Nephron progenitor cell (in vitro differentiated cells): ENCODE measurements at regions not wholly inside any gene's neighbourhood (a gene's known extent, or its start where the extent isn't known, plus 50 kb on each side); places are given as distances from the start of the nearest gene placed in this dataset.

ENCODE experiments used
- DNase-seq: peaks from one replicate; pipeline ENCODE4 v3.0.0; 2021
- H3K27ac Mint-ChIP-seq: 2 replicates; pipeline ENCODE4 v1.8.0; 2021; ENCODE audit warnings: mild to moderate bottlenecking, moderate library complexity, mixed read lengths
- H3K27me3 Mint-ChIP-seq: 2 replicates; pipeline ENCODE4 v1.8.0; 2021; ENCODE audit warnings: mild to moderate bottlenecking, low read depth, mixed read lengths; ENCODE audit not compliant: poor library complexity
- H3K36me3 Mint-ChIP-seq: 2 replicates; pipeline ENCODE4 v1.8.0; 2021; ENCODE audit warnings: low read depth, mixed read lengths
- H3K4me1 Mint-ChIP-seq: 2 replicates; pipeline ENCODE4 v1.8.0; 2021; ENCODE audit warnings: mixed read lengths
- H3K4me3 Mint-ChIP-seq: 2 replicates; pipeline ENCODE4 v1.8.0; 2021; ENCODE audit warnings: mild to moderate bottlenecking, moderate library complexity, mixed read lengths
- H3K9me3 Mint-ChIP-seq: 2 replicates; pipeline ENCODE4 v1.8.0; 2021; ENCODE audit warnings: mild to moderate bottlenecking, moderate library complexity, mixed read lengths
- CTCF ChIP-seq: fragments of 200-600 bp; sonication (generic); IDR thresholded peaks from 2 replicates; pipeline ENCODE4 v1.5.0; 2021; ENCODE audit warnings: antibody characterized with exemption

DNA sequence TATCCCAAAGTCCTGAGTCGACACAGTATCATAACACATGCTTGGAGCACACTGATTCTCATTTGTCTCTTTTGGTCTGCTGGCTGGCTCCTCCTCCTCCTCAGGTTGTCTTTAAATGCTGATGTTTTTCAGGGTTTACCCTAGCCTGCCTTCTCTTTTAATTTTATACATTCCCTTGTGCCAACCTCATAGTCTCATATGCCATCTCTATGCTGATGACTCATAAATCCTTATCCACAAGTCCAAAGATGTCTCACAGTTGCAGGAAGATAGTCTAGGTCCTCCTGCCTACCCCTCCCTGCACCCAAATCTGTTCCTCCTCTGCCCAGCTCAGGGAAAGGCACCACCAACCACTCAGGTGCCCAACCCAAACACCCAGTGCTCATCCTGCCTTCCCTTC lies 108.3 kb downstream of the SIPA1L2 start:
- H3K27ac Mint-ChIP-seq, result no peak overlapping the region
- H3K9me3 Mint-ChIP-seq, result no peaks in the 10 kb centered on the region
- H3K4me1 Mint-ChIP-seq, result peaks cover 2% of the 10 kb centered on the region
- no peak for DNase-seq
- TF ChIP-seq CTCF, result no peak
- H3K27me3 Mint-ChIP-seq, result peaks cover 4% of the 10 kb centered on the region
- H3K36me3 Mint-ChIP-seq, result peaks cover 5% of the 10 kb centered on the region
- H3K4me3 Mint-ChIP-seq, result no peak overlapping the region

DNA sequence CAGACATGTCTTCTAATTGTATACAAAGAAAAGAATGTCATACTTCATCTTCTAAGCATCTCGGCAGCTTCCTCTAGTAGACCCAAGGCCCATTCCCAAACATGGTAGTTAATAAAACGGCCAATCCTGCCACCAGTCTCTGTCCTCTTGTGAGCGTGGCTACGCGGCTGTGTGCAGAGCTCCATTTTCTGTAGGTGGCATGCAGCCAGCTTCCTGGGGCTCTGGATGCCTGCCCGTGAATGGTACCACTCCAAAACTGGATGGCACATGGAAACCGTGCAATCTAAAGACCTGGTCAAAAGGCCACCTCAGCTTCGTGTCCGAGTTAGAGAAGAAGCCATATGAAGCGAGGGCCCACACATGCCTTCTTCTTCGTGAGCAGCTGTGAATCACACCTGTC lies 110.7 kb downstream of the SIPA1L2 start:
- Mint-ChIP-seq H3K27ac (no peak overlapping the region), H3K36me3 (peaks cover 23% of the 10 kb centered on the region), H3K27me3 (peaks cover 4% of the 10 kb centered on the region), H3K9me3 (no peaks in the 10 kb centered on the region), H3K4me3 (no peak overlapping the region), H3K4me1 (no peaks in the 10 kb centered on the region)
- DNase-seq, result no peak
- TF ChIP-seq CTCF, result no peak

GRCh38 chr1:232518349-232518748 lies 111.6 kb downstream of the SIPA1L2 start:
- DNase-seq, result no peak
- H3K27ac Mint-ChIP-seq, result peak overlapping the region; percentile 2
- H3K36me3 Mint-ChIP-seq, result peaks cover 30% of the 10 kb centered on the region
- no peak for TF ChIP-seq CTCF
- no peaks in the 10 kb centered on the region for H3K9me3 Mint-ChIP-seq
- H3K27me3 Mint-ChIP-seq, result peaks cover 4% of the 10 kb centered on the region
- H3K4me1 Mint-ChIP-seq, result no peaks in the 10 kb centered on the region
- H3K4me3 Mint-ChIP-seq, result no peak overlapping the region

- Mint-ChIP-seq H3K4me1 (peaks cover 7% of the 10 kb centered on the region), H3K27me3 (peaks cover 4% of the 10 kb centered on the region), H3K9me3 (no peaks in the 10 kb centered on the region), H3K36me3 (peaks cover 34% of the 10 kb centered on the region), H3K4me3 (no peak overlapping the region), H3K27ac (no peak overlapping the region)
- TF ChIP-seq CTCF, result no peak
- no peak for DNase-seq
Measured at GRCh38 chr1:232517204-232517603, 112.7 kb downstream of the SIPA1L2 start.

- H3K36me3 Mint-ChIP-seq, result peaks cover 34% of the 10 kb centered on the region
- no peak for DNase-seq
- TF ChIP-seq CTCF, result no peak
- no peak overlapping the region for H3K4me3 Mint-ChIP-seq
- H3K27me3 Mint-ChIP-seq, result peaks cover 4% of the 10 kb centered on the region
- H3K4me1 Mint-ChIP-seq, result peaks cover 12% of the 10 kb centered on the region
- no peaks in the 10 kb centered on the region for H3K9me3 Mint-ChIP-seq
- no peak overlapping the region for H3K27ac Mint-ChIP-seq
Measured at GRCh38 chr1:232515706-232516105, 114.2 kb downstream of the SIPA1L2 start.

DNA sequence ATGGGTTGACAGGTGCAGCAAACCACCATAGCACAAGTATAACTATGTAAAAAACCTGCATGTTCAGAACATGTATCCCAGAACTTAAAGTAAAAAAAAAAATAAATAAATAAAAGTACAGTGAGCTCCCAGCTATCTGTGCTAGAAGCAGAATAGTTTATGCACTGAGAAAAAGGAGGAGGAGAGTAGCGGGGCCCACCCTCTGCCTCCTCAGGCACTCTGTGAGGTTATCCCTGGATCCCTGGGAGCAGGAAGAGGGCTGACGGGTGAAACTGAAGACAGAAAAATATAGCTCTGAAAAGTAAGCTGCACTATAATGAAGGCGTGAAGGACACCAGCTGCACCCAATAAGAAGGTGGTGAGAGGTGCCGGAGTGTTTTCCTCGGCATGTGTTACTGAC lies 117.2 kb downstream of the SIPA1L2 start:
- no peaks in the 10 kb centered on the region for H3K27me3 Mint-ChIP-seq
- no peak for DNase-seq
- peaks cover 28% of the 10 kb centered on the region for H3K36me3 Mint-ChIP-seq
- no peaks in the 10 kb centered on the region for H3K9me3 Mint-ChIP-seq
- peak overlapping the region; percentile 46 for H3K27ac Mint-ChIP-seq
- no peak overlapping the region for H3K4me3 Mint-ChIP-seq
- TF ChIP-seq CTCF, result no peak
- peaks cover 35% of the 10 kb centered on the region for H3K4me1 Mint-ChIP-seq
